GM18520 (cell line): ENCODE measurements at regions not wholly inside any gene's neighbourhood (a gene's known extent, or its start where the extent isn't known, plus 50 kb on each side); places are given as distances from the start of the nearest gene placed in this dataset.
"Not testable (repeated sequence)": the region's sequence is repeated elsewhere in the genome, so short reads cannot be mapped to it uniquely, and the experiment has no call there.

ENCODE experiments used
- ATAC-seq: cut with Tn5 transposase; IDR thresholded peaks from one replicate; pipeline ENCODE4 v1.9.1; 2021; ENCODE audit not compliant: unreplicated experiment

- no peak for ATAC-seq
These were observed 128.6 kb upstream of the BMPER start for GRCh38 chr7:33776788-33777187.

GRCh38 chr7:33778195-33778594, 127.1 kb upstream of the BMPER start:
- ATAC-seq = no peak

GRCh38 chr7:33779216-33779615, 126.1 kb upstream of the BMPER start:
- no peak for ATAC-seq

GRCh38 chr7:33781167-33781566, 124.2 kb upstream of the BMPER start:
- no peak for ATAC-seq

- ATAC-seq = no peak
These were observed 123.5 kb upstream of the BMPER start for GRCh38 chr7:33781796-33782195.

- ATAC-seq = no peak
These were observed 121.3 kb upstream of the BMPER start for GRCh38 chr7:33784000-33784399.

GRCh38 chr7:33788531-33788930, 116.8 kb upstream of the BMPER start:
- ATAC-seq = no peak

GRCh38 chr7:33789871-33790630, 115.3 kb upstream of the BMPER start:
- no peak for ATAC-seq

- no peak for ATAC-seq
These were observed 114.6 kb upstream of the BMPER start for GRCh38 chr7:33790746-33791145.

- no peak for ATAC-seq
These were observed 113.3 kb upstream of the BMPER start for GRCh38 chr7:33792041-33792440.

GRCh38 chr7:33792547-33793105, 112.7 kb upstream of the BMPER start:
- no peak for ATAC-seq

GRCh38 chr7:33793616-33794015, 111.7 kb upstream of the BMPER start:
- ATAC-seq = no peak

- ATAC-seq = no peak
These were observed 110.9 kb upstream of the BMPER start for GRCh38 chr7:33794419-33794818.

GRCh38 chr7:33794959-33795358, 110.4 kb upstream of the BMPER start:
- no peak for ATAC-seq

GRCh38 chr7:33796538-33796937, 108.8 kb upstream of the BMPER start:
- ATAC-seq = no peak

- not testable (repeated sequence) for ATAC-seq
These were observed 107.8 kb upstream of the BMPER start for GRCh38 chr7:33797512-33797911.

- ATAC-seq = no peak
These were observed 106.5 kb upstream of the BMPER start for GRCh38 chr7:33798686-33799325.

- ATAC-seq = no peak
These were observed 105.6 kb upstream of the BMPER start for GRCh38 chr7:33799766-33800165.

- ATAC-seq = no peak
These were observed 102.7 kb upstream of the BMPER start for GRCh38 chr7:33802600-33802999.

GRCh38 chr7:33804140-33804660, 101.1 kb upstream of the BMPER start:
- ATAC-seq = no peak

- ATAC-seq = no peak
These were observed 99.6 kb upstream of the BMPER start for GRCh38 chr7:33805630-33806233.
